ENCODE measurements at regions not wholly inside any gene's neighbourhood (a gene's known extent, or its start where the extent isn't known, plus 50 kb on each side); places are given as distances from the start of the nearest gene placed in this dataset.
A peak's percentile ranks its signal among the peaks of the same experiment; 100 is the strongest.

- Histone ChIP-seq H3K27me3 (no peaks in the 10 kb centered on the region), H3K36me3 (no peaks in the 10 kb centered on the region), H3K4me1 (peaks cover 6 to 10% of the 10 kb centered on the region in 2 donors), H3K27ac (no peak overlapping the region), H3K4me3 (peak overlapping the region in 1 of 4 donors; percentile 53), H3K9me3 (no peaks in the 10 kb centered on the region)
- TF ChIP-seq CTCF (IDR thresholded peaks at IDR 0.05 in 4 of 5, conservative IDR thresholded peaks at IDR 0.05 in 1 of 5) = no peak
- TF ChIP-seq POLR2A (IDR thresholded peaks at IDR 0.05) = no peak
- ATAC-seq (no peak), DNase-seq (no peak)
- in situ Hi-C loops (cut with MboI; ENCODE audit: low sequenced_read_pairs in 4 of 4) (no loop called here), intact Hi-C loops (cut with DNase I; ENCODE audit: low total_unique reads) (no loop called here)
Observed at GRCh38 chr6:158870649-158870957, 51.4 kb upstream of the EZR start.

- Histone ChIP-seq H3K9me3 (no peaks in the 10 kb centered on the region), H3K36me3 (no peaks in the 10 kb centered on the region), H3K4me1 (peaks cover 6 to 10% of the 10 kb centered on the region in 2 donors), H3K27ac (peak overlapping the region; percentile 72 to 80 (median 76)), H3K4me3 (peak overlapping the region; percentile 53 to 57 (median 55)), H3K27me3 (no peaks in the 10 kb centered on the region)
- in situ Hi-C loops (cut with MboI; ENCODE audit: low sequenced_read_pairs in 4 of 4) (no loop called here), intact Hi-C loops (cut with DNase I; ENCODE audit: low total_unique reads) (loop anchor here (2.0 kb wide), 1 partner anchor 51 kb away; the partner anchor contains the start of gene EZR)
- peak; percentile 91 to 94 for ATAC-seq
- TF ChIP-seq POLR2A (IDR thresholded peaks at IDR 0.05) (peak; percentile 3 to 34), CTCF (IDR thresholded peaks at IDR 0.05 in 4 of 5, conservative IDR thresholded peaks at IDR 0.05 in 1 of 5) (peak in 1 of 5 experiments; percentile 5)
- peak; percentile 61 to 87 for DNase-seq
Observed at GRCh38 chr6:158869826-158870648, 50.9 kb upstream of the EZR start.

GRCh38 chr6:158868890-158869825, 50.0 kb upstream of the EZR start:
- Histone ChIP-seq H3K4me3 (peak overlapping the region; percentile 53 to 57 (median 55)), H3K27me3 (no peaks in the 10 kb centered on the region), H3K4me1 (peaks cover 6 to 10% of the 10 kb centered on the region in 2 donors), H3K9me3 (no peaks in the 10 kb centered on the region), H3K27ac (peak overlapping the region; percentile 70 to 80 (median 76)), H3K36me3 (no peaks in the 10 kb centered on the region)
- in situ Hi-C loops (cut with MboI; ENCODE audit: low sequenced_read_pairs in 4 of 4) = no loop called here
- DNase-seq (peak in 1 of 2 donors; percentile 74), ATAC-seq (peak; percentile 84 to 91)
- intact Hi-C loops (cut with DNase I; ENCODE audit: low total_unique reads) = loop anchor here (2.0 kb wide), 1 partner anchor 50 kb away; the partner anchor contains the start of gene EZR
- TF ChIP-seq POLR2A (IDR thresholded peaks at IDR 0.05) = peak; percentile 63 to 70
- no peak for TF ChIP-seq CTCF (IDR thresholded peaks at IDR 0.05 in 4 of 5, conservative IDR thresholded peaks at IDR 0.05 in 1 of 5)

Measured in gastrocnemius medialis (tissue), 4 donors.